ENCODE measurements at regions not wholly inside any gene's neighbourhood (a gene's known extent, or its start where the extent isn't known, plus 50 kb on each side); places are given as distances from the start of the nearest gene placed in this dataset.

GRCh38 chr18:44075038-44075437, 605.6 kb upstream of the SETBP1 start:
- no peak for TF ChIP-seq EZH2 (IDR thresholded peaks at IDR 0.05; ENCODE audit: borderline replicate concordance, insufficient read depth, low read depth, low read length, poor library complexity, severe bottlenecking)
- TF ChIP-seq, protein P1, sequence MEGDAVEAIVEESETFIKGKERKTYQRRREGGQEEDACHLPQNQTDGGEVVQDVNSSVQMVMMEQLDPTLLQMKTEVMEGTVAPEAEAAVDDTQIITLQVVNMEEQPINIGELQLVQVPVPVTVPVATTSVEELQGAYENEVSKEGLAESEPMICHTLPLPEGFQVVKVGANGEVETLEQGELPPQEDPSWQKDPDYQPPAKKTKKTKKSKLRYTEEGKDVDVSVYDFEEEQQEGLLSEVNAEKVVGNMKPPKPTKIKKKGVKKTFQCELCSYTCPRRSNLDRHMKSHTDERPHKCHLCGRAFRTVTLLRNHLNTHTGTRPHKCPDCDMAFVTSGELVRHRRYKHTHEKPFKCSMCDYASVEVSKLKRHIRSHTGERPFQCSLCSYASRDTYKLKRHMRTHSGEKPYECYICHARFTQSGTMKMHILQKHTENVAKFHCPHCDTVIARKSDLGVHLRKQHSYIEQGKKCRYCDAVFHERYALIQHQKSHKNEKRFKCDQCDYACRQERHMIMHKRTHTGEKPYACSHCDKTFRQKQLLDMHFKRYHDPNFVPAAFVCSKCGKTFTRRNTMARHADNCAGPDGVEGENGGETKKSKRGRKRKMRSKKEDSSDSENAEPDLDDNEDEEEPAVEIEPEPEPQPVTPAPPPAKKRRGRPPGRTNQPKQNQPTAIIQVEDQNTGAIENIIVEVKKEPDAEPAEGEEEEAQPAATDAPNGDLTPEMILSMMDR (IDR thresholded peaks at IDR 0.05), result no peak

Data from B cell (primary cell).